ENCODE measurements at regions not wholly inside any gene's neighbourhood (a gene's known extent, or its start where the extent isn't known, plus 50 kb on each side); places are given as distances from the start of the nearest gene placed in this dataset.

DNA sequence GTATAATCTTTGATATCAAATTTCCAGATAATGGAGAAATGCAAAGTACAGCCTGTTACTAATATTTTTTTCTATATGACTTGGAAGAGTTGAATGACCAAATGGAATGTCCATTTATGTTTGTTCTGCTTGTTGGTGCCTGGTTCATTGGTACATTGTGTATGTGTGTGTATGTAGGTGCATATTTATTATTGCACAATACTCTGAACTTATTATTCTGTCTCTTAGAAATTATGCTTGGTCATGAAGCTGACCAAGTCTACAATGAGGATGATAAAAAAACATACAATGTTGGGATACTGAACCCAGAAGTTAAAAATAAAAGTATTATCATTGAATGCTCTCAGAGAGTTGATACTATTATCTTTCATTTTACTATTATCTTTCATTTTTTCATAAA lies 706.3 kb downstream of the KCTD16 start:
- H3K36me3 Mint-ChIP-seq (ENCODE audit: low read depth), result no peaks in the 10 kb centered on the region
- Histone ChIP-seq H2AFZ (no peak overlapping the region), H3K36me3 (ENCODE audit: insufficient read depth) (no peaks in the 10 kb centered on the region), H3K79me2 (replicated peaks; ENCODE audit: insufficient read depth) (no peaks in the 10 kb centered on the region), H3K4me1 (ENCODE audit: insufficient read depth) (no peaks in the 10 kb centered on the region), H3K27ac (ENCODE audit: low read depth) (no peak overlapping the region), H4K20me1 (replicated peaks; ENCODE audit: insufficient read depth) (no peaks in the 10 kb centered on the region), H3K4me3 (no peak overlapping the region), H3K4me2 (no peak overlapping the region), H3K9me2 (ENCODE audit: insufficient read depth) (no peaks in the 10 kb centered on the region), H3F3A (replicated peaks; ENCODE audit: low read depth) (no peaks in the 10 kb centered on the region), H3K27me3 (ENCODE audit: insufficient read depth) (no peaks in the 10 kb centered on the region)
- no peak for ATAC-seq
- no peaks in the 10 kb centered on the region for H3K27me3 Mint-ChIP-seq (ENCODE audit: insufficient read depth, low read depth, poor library complexity)
- H3K27ac Mint-ChIP-seq, result no peak overlapping the region
- DNase-seq (ENCODE audit: low spot score), result no peak
- H3K9me3 Mint-ChIP-seq, result no peaks in the 10 kb centered on the region
- H3K4me1 Mint-ChIP-seq, result no peaks in the 10 kb centered on the region; the same call in 2 of the 3 replicates
- no peak for TF ChIP-seq STAT1 (IDR thresholded peaks at IDR 0.05; ENCODE audit: unreplicated experiment)
- no peak for TF ChIP-seq POLR2AphosphoS5 (IDR thresholded peaks at IDR 0.05; ENCODE audit: low read depth)
- no peak for TF ChIP-seq ZNF462 (CRISPR knock-in tag; IDR thresholded peaks at IDR 0.05)
- no peak for TF ChIP-seq NANOG (IDR thresholded peaks at IDR 0.05; ENCODE audit: borderline replicate concordance)
- TF ChIP-seq, protein P1, sequence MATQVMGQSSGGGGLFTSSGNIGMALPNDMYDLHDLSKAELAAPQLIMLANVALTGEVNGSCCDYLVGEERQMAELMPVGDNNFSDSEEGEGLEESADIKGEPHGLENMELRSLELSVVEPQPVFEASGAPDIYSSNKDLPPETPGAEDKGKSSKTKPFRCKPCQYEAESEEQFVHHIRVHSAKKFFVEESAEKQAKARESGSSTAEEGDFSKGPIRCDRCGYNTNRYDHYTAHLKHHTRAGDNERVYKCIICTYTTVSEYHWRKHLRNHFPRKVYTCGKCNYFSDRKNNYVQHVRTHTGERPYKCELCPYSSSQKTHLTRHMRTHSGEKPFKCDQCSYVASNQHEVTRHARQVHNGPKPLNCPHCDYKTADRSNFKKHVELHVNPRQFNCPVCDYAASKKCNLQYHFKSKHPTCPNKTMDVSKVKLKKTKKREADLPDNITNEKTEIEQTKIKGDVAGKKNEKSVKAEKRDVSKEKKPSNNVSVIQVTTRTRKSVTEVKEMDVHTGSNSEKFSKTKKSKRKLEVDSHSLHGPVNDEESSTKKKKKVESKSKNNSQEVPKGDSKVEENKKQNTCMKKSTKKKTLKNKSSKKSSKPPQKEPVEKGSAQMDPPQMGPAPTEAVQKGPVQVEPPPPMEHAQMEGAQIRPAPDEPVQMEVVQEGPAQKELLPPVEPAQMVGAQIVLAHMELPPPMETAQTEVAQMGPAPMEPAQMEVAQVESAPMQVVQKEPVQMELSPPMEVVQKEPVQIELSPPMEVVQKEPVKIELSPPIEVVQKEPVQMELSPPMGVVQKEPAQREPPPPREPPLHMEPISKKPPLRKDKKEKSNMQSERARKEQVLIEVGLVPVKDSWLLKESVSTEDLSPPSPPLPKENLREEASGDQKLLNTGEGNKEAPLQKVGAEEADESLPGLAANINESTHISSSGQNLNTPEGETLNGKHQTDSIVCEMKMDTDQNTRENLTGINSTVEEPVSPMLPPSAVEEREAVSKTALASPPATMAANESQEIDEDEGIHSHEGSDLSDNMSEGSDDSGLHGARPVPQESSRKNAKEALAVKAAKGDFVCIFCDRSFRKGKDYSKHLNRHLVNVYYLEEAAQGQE (IDR thresholded peaks at IDR 0.05; ENCODE audit: unreplicated experiment), result no peak
- no peak overlapping the region for H3K4me3 Mint-ChIP-seq

Data from GM23338 (cell line).